ENCODE measurements at regions not wholly inside any gene's neighbourhood (a gene's known extent, or its start where the extent isn't known, plus 50 kb on each side); places are given as distances from the start of the nearest gene placed in this dataset.

- H3K4me3 ChIP-seq (replicated peaks; ENCODE audit: low read depth, low read length), result no peak overlapping the region
- no peak for TF ChIP-seq CTCF (IDR thresholded peaks at IDR 0.05; ENCODE audit: low read depth, low read length, missing control alignments)
- DNase-seq (ENCODE audit: extremely low read depth, low read depth), result no peak
Observed at GRCh38 chr4:180304321-180304720, 1938.9 kb upstream of the TENM3 start.

- TF ChIP-seq CTCF (IDR thresholded peaks at IDR 0.05; ENCODE audit: low read depth, low read length, missing control alignments), result no peak
- DNase-seq (ENCODE audit: extremely low read depth, low read depth), result no peak
- H3K4me3 ChIP-seq (replicated peaks; ENCODE audit: low read depth, low read length), result no peak overlapping the region
Observed at GRCh38 chr4:180310616-180311015, 1932.6 kb upstream of the TENM3 start.

- TF ChIP-seq CTCF (IDR thresholded peaks at IDR 0.05; ENCODE audit: low read depth, low read length, missing control alignments), result no peak
- no peak overlapping the region for H3K4me3 ChIP-seq (replicated peaks; ENCODE audit: low read depth, low read length)
- DNase-seq (ENCODE audit: extremely low read depth, low read depth), result no peak
Observed at GRCh38 chr4:180314972-180315371, 1928.2 kb upstream of the TENM3 start.

GRCh38 chr4:180330521-180330920 lies 1912.7 kb upstream of the TENM3 start:
- H3K4me3 ChIP-seq (replicated peaks; ENCODE audit: low read depth, low read length), result no peak overlapping the region
- no peak for TF ChIP-seq CTCF (IDR thresholded peaks at IDR 0.05; ENCODE audit: low read depth, low read length, missing control alignments)
- no peak for DNase-seq (ENCODE audit: extremely low read depth, low read depth)

GRCh38 chr4:180333162-180333561 lies 1910.0 kb upstream of the TENM3 start:
- no peak overlapping the region for H3K4me3 ChIP-seq (replicated peaks; ENCODE audit: low read depth, low read length)
- no peak for DNase-seq (ENCODE audit: extremely low read depth, low read depth)
- no peak for TF ChIP-seq CTCF (IDR thresholded peaks at IDR 0.05; ENCODE audit: low read depth, low read length, missing control alignments)

GRCh38 chr4:180335566-180335965 lies 1907.6 kb upstream of the TENM3 start:
- H3K4me3 ChIP-seq (replicated peaks; ENCODE audit: low read depth, low read length), result no peak overlapping the region
- TF ChIP-seq CTCF (IDR thresholded peaks at IDR 0.05; ENCODE audit: low read depth, low read length, missing control alignments), result no peak
- DNase-seq (ENCODE audit: extremely low read depth, low read depth), result no peak

- DNase-seq (ENCODE audit: extremely low read depth, low read depth), result no peak
- no peak overlapping the region for H3K4me3 ChIP-seq (replicated peaks; ENCODE audit: low read depth, low read length)
- no peak for TF ChIP-seq CTCF (IDR thresholded peaks at IDR 0.05; ENCODE audit: low read depth, low read length, missing control alignments)
Observed at GRCh38 chr4:180336494-180337090, 1906.6 kb upstream of the TENM3 start.

Data from HFF-Myc (cell line).